ENCODE measurements at regions not wholly inside any gene's neighbourhood (a gene's known extent, or its start where the extent isn't known, plus 50 kb on each side); places are given as distances from the start of the nearest gene placed in this dataset.

DNA sequence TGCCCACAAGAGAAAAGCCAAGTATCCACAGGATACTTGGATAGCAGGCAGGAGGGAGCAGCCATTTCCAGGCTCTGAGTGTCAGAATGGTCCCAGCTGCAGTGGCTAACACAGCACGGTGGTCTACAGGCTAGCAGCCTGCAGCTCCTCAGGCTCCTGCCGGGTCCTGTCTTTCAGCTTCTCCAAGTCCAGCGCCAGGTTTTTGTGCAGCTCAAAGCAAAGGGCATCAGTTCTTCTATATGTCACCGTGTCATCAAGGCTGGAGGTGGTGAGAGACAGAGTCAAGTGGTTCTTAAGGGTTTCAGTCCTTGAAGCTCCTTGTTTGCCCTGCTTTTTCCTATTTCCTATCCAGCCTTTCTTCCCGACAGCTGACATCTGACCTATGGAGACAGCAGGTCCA is 188.6 kb downstream of the NUFIP1 start:
- no peak for TF ChIP-seq ZBTB1 (tag by site-specific recombination; IDR thresholded peaks at IDR 0.05)
- no peak for TF ChIP-seq ZNF248 (tag by site-specific recombination; IDR thresholded peaks at IDR 0.05)
- TF ChIP-seq MYNN (tag by site-specific recombination; IDR thresholded peaks at IDR 0.05; ENCODE audit: borderline replicate concordance) = no peak
- no peak for TF ChIP-seq HOXA7 (CRISPR knock-in tag; IDR thresholded peaks at IDR 0.05; ENCODE audit: borderline replicate concordance)
- no peak for TF ChIP-seq ZSCAN16 (tag by site-specific recombination; IDR thresholded peaks at IDR 0.05)
- no peak for TF ChIP-seq ZNF501 (tag by site-specific recombination; IDR thresholded peaks at IDR 0.05)
- no peak for TF ChIP-seq ZNF146 (tag by site-specific recombination; IDR thresholded peaks at IDR 0.05)
- TF ChIP-seq ZNF10 (tag by site-specific recombination; IDR thresholded peaks at IDR 0.05) = no peak
- no peak for TF ChIP-seq ZNF677 (tag by site-specific recombination; IDR thresholded peaks at IDR 0.05)
- no peak for TF ChIP-seq ZNF394 (tag by site-specific recombination; IDR thresholded peaks at IDR 0.05; ENCODE audit: borderline replicate concordance)
- no peak for TF ChIP-seq MZF1 (tag by site-specific recombination; IDR thresholded peaks at IDR 0.05; ENCODE audit: borderline replicate concordance)
- TF ChIP-seq ZNF843 (tag by site-specific recombination; IDR thresholded peaks at IDR 0.05) = no peak
- TF ChIP-seq, protein P1, sequence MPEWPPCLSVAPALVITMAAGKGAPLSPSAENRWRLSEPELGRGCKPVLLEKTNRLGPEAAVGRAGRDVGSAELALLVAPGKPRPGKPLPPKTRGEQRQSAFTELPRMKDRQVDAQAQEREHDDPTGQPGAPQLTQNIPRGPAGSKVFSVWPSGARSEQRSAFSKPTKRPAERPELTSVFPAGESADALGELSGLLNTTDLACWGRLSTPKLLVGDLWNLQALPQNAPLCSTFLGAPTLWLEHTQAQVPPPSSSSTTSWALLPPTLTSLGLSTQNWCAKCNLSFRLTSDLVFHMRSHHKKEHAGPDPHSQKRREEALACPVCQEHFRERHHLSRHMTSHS (tag by site-specific recombination; IDR thresholded peaks at IDR 0.05) = no peak
- no peak for TF ChIP-seq ZNF157 (tag by site-specific recombination; IDR thresholded peaks at IDR 0.05)
- TF ChIP-seq ZNF670 (tag by site-specific recombination; IDR thresholded peaks at IDR 0.05; ENCODE audit: low read depth) = no peak
- no peak for TF ChIP-seq ZNF121 (tag by site-specific recombination; IDR thresholded peaks at IDR 0.05)
- TF ChIP-seq ZNF335 (tag by site-specific recombination; conservative IDR thresholded peaks at IDR 0.05) = no peak
- no peak for TF ChIP-seq RBAK (tag by site-specific recombination; IDR thresholded peaks at IDR 0.05)
- TF ChIP-seq, protein P2, sequence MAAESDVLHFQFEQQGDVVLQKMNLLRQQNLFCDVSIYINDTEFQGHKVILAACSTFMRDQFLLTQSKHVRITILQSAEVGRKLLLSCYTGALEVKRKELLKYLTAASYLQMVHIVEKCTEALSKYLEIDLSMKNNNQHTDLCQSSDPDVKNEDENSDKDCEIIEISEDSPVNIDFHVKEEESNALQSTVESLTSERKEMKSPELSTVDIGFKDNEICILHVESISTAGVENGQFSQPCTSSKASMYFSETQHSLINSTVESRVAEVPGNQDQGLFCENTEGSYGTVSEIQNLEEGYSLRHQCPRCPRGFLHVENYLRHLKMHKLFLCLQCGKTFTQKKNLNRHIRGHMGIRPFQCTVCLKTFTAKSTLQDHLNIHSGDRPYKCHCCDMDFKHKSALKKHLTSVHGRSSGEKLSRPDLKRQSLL (tag by site-specific recombination; IDR thresholded peaks at IDR 0.05) = no peak

DNA sequence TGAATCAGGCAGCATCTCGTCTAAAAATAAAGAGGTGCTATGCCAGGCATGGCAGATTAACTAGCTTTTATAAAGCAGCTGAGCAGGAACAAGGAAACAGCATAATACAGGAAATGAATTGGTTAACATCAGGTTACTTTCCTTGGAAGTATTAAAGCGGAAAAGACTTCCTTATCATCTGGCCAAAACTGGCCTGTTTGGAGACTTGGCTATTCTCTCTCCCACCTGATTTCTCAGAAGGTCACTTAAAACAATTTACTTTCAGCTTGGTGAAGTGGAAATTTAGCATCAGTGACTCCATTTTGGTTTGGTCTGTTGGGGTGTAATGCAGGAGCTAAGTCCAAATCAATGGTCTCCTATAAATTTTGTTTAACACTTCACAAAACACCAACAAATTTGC is 191.6 kb downstream of the NUFIP1 start:
- Histone ChIP-seq H3K27ac (ENCODE audit: extremely low read depth, low read depth, low read length) (no peak overlapping the region), H3K4me3 (ENCODE audit: low read depth, low read length) (no peak overlapping the region), H3K9me3 (ENCODE audit: control insufficient read depth, insufficient read depth, low read depth, low read length) (no peaks in the 10 kb centered on the region), H3K4me1 (ENCODE audit: control insufficient read depth, insufficient read depth, low read length) (no peaks in the 10 kb centered on the region), H3K36me3 (ENCODE audit: control insufficient read depth in 2 of 2, insufficient read depth in 1 of 2, low read length in 2 of 2) (no peaks in the 10 kb centered on the region)
- POLR2A ChIA-PET = no interaction called here
- CTCF ChIA-PET = no interaction called here
- TF ChIP-seq ZNF221 (tag by site-specific recombination; IDR thresholded peaks at IDR 0.05; ENCODE audit: borderline replicate concordance) (no peak), ZNF514 (tag by site-specific recombination; IDR thresholded peaks at IDR 0.05) (no peak), ZNF248 (tag by site-specific recombination; IDR thresholded peaks at IDR 0.05) (no peak), ZSCAN16 (tag by site-specific recombination; IDR thresholded peaks at IDR 0.05) (no peak), SP3 (tag by site-specific recombination; IDR thresholded peaks at IDR 0.05) (no peak), WT1 (tag by site-specific recombination; IDR thresholded peaks at IDR 0.05) (no peak), MZF1 (tag by site-specific recombination; IDR thresholded peaks at IDR 0.05; ENCODE audit: borderline replicate concordance) (no peak), ZNF658 (tag by site-specific recombination; IDR thresholded peaks at IDR 0.05) (no peak), ZNF292 (tag by site-specific recombination; IDR thresholded peaks at IDR 0.05; ENCODE audit: borderline replicate concordance, low read depth) (no peak), ZNF354C (tag by site-specific recombination; IDR thresholded peaks at IDR 0.05; ENCODE audit: borderline replicate concordance, low read depth) (no peak), ZNF792 (tag by site-specific recombination; IDR thresholded peaks at IDR 0.05) (no peak), BCL11B (tag by site-specific recombination; IDR thresholded peaks at IDR 0.05; ENCODE audit: low read depth) (no peak), ZNF473 (tag by site-specific recombination; IDR thresholded peaks at IDR 0.05) (no peak), ZNF555 (tag by site-specific recombination; conservative IDR thresholded peaks at IDR 0.05) (no peak), ZIC2 (tag by site-specific recombination; IDR thresholded peaks at IDR 0.05) (no peak), ZNF529 (tag by site-specific recombination; IDR thresholded peaks at IDR 0.05; ENCODE audit: insufficient replicate concordance) (no peak)
- TF ChIP-seq, protein P3, sequence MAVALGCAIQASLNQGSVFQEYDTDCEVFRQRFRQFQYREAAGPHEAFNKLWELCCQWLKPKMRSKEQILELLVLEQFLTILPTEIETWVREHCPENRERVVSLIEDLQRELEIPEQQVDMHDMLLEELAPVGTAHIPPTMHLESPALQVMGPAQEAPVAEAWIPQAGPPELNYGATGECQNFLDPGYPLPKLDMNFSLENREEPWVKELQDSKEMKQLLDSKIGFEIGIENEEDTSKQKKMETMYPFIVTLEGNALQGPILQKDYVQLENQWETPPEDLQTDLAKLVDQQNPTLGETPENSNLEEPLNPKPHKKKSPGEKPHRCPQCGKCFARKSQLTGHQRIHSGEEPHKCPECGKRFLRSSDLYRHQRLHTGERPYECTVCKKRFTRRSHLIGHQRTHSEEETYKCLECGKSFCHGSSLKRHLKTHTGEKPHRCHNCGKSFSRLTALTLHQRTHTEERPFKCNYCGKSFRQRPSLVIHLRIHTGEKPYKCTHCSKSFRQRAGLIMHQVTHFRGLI (tag by site-specific recombination; IDR thresholded peaks at IDR 0.05) = no peak

More for the DNA sequence above, 188.6 kb downstream of the NUFIP1 start:
- no peaks in the 10 kb centered on the region for H3K9me3 ChIP-seq (ENCODE audit: control insufficient read depth, insufficient read depth, low read depth, low read length)
- POLR2A ChIA-PET = no interaction called here
- no peaks in the 10 kb centered on the region for H3K4me1 ChIP-seq (ENCODE audit: control insufficient read depth, insufficient read depth, low read length)
- no peaks in the 10 kb centered on the region for H3K36me3 ChIP-seq (ENCODE audit: control insufficient read depth in 2 of 2, insufficient read depth in 1 of 2, low read length in 2 of 2)
- H3K27ac ChIP-seq (ENCODE audit: extremely low read depth, low read depth, low read length) = no peak overlapping the region
- CTCF ChIA-PET = interaction anchor here (0.6 kb wide), 1 partner anchor 317 kb away, joined by 3 read pairs; no protein-coding TSS in a partner anchor
- H3K4me3 ChIP-seq (ENCODE audit: low read depth, low read length) = no peak overlapping the region
